Neutrophil (primary cell): ENCODE measurements at regions not wholly inside any gene's neighbourhood (a gene's known extent, or its start where the extent isn't known, plus 50 kb on each side); places are given as distances from the start of the nearest gene placed in this dataset.

Source experiments
- H3K27ac ChIP-seq: fragments of 200-600 bp; sonication (generic); 2 replicates; pipeline ENCODE4 v1.5.1; 2016; ENCODE audit warnings: mild to moderate bottlenecking, moderate library complexity
- H3K27me3 ChIP-seq: fragments of 200-600 bp; sonication (generic); 2 replicates; pipeline ENCODE4 v1.6.0; 2016; ENCODE audit warnings: mild to moderate bottlenecking
- H3K36me3 ChIP-seq: fragments of 200-600 bp; sonication (generic); 2 replicates; pipeline ENCODE4 v1.5.1; 2017
- H3K4me1 ChIP-seq, 2 experiments: fragments of 200-600 bp in 1 of 2; sonication (generic) in 1 of 2; 1 replicate in 1 of 2; 2 replicates in 1 of 2; pipeline versions ENCODE4 v1.5.1 to v1.6.1; 2013 to 2016; ENCODE audit warnings: low read depth in 1 of 2, low read length in 1 of 2, mild to moderate bottlenecking in 1 of 2, moderate library complexity in 1 of 2; ENCODE audit not compliant: control insufficient read depth in 1 of 2, insufficient read depth in 1 of 2
- H3K4me3 ChIP-seq, 2 experiments: fragments of 200-600 bp in 1 of 2; sonication (generic) in 1 of 2; 1 replicate in 1 of 2; 2 replicates in 1 of 2; pipeline ENCODE4 v1.5.1; 2013 to 2016; ENCODE audit warnings: low read depth in 1 of 2, low read length in 1 of 2, mild to moderate bottlenecking in 1 of 2, moderate library complexity in 1 of 2
- H3K9me3 ChIP-seq: fragments of 200-600 bp; sonication (generic); 2 replicates; pipeline ENCODE4 v1.5.1; 2016
- CTCF ChIP-seq: fragments of 200-600 bp; sonication (generic); IDR thresholded peaks from 2 replicates; pipeline ENCODE4 v1.5.1; 2016; ENCODE audit warnings: antibody characterized with exemption

GRCh38 chr4:57200799-57201327 is 90.7 kb upstream of the IGFBP7 start:
- Histone ChIP-seq H3K4me1 (no peaks in the 10 kb centered on the region), H3K4me3 (no peak overlapping the region), H3K27ac (no peak overlapping the region), H3K36me3 (no peaks in the 10 kb centered on the region), H3K9me3 (no peaks in the 10 kb centered on the region), H3K27me3 (peaks cover 14% of the 10 kb centered on the region)
- TF ChIP-seq CTCF, result no peak

GRCh38 chr4:57199267-57199666 is 89.1 kb upstream of the IGFBP7 start:
- H3K4me3 ChIP-seq, result no peak overlapping the region
- H3K27ac ChIP-seq, result no peak overlapping the region
- no peaks in the 10 kb centered on the region for H3K36me3 ChIP-seq
- TF ChIP-seq CTCF, result no peak
- H3K9me3 ChIP-seq, result no peaks in the 10 kb centered on the region
- H3K4me1 ChIP-seq, result no peaks in the 10 kb centered on the region
- H3K27me3 ChIP-seq, result peaks cover 27% of the 10 kb centered on the region

GRCh38 chr4:57195622-57196021 is 85.4 kb upstream of the IGFBP7 start:
- no peak for TF ChIP-seq CTCF
- H3K4me1 ChIP-seq, result no peaks in the 10 kb centered on the region
- no peaks in the 10 kb centered on the region for H3K36me3 ChIP-seq
- peaks cover 48% of the 10 kb centered on the region for H3K27me3 ChIP-seq
- no peaks in the 10 kb centered on the region for H3K9me3 ChIP-seq
- no peak overlapping the region for H3K27ac ChIP-seq
- H3K4me3 ChIP-seq, result no peak overlapping the region

GRCh38 chr4:57194068-57194611 is 84.0 kb upstream of the IGFBP7 start:
- no peaks in the 10 kb centered on the region for H3K4me1 ChIP-seq
- TF ChIP-seq CTCF, result no peak
- H3K36me3 ChIP-seq, result no peaks in the 10 kb centered on the region
- no peak overlapping the region for H3K4me3 ChIP-seq
- H3K27me3 ChIP-seq, result peaks cover 48% of the 10 kb centered on the region
- no peaks in the 10 kb centered on the region for H3K9me3 ChIP-seq
- no peak overlapping the region for H3K27ac ChIP-seq

- Histone ChIP-seq H3K27me3 (peaks cover 48% of the 10 kb centered on the region), H3K9me3 (no peaks in the 10 kb centered on the region), H3K4me3 (no peak overlapping the region), H3K36me3 (no peaks in the 10 kb centered on the region), H3K4me1 (no peaks in the 10 kb centered on the region), H3K27ac (no peak overlapping the region)
- TF ChIP-seq CTCF, result no peak
Measured at GRCh38 chr4:57193209-57193810, 83.1 kb upstream of the IGFBP7 start.
